ENCODE measurements at regions not wholly inside any gene's neighbourhood (a gene's known extent, or its start where the extent isn't known, plus 50 kb on each side); places are given as distances from the start of the nearest gene placed in this dataset.
"Not testable (repeated sequence)": the region's sequence is repeated elsewhere in the genome, so short reads cannot be mapped to it uniquely, and the experiment has no call there.

GRCh38 chr9:18036422-18037187, 437.3 kb upstream of the ADAMTSL1 start:
- no peak for DNase-seq

GRCh38 chr9:18037981-18038380, 436.0 kb upstream of the ADAMTSL1 start:
- DNase-seq = no peak

- no peak for DNase-seq
These were observed 433.6 kb upstream of the ADAMTSL1 start for GRCh38 chr9:18040327-18040726.

DNA sequence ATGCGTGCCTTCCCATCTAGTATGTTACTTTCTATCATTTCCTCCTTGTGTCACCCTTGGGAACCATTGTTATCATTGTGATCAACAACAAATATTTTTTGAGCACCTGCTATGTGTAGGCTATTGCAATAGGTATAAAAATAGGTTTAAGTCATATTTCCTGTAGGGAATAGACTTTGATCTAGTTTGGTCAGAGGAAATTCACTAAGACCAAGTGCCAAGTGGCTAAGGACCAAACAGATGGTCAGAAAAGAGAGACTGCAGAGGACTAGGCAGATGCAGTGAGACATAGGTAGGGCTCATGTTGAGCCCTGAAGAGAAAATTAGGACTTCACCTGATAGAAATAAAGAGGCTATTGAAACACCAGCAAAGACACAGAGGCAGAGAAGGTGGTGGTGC, 430.0 kb upstream of the ADAMTSL1 start:
- no peak for DNase-seq

- no peak for DNase-seq
These were observed 428.6 kb upstream of the ADAMTSL1 start for GRCh38 chr9:18045326-18045725.

- DNase-seq = no peak
These were observed 427.9 kb upstream of the ADAMTSL1 start for GRCh38 chr9:18046068-18046467.

- DNase-seq = no peak
These were observed 422.3 kb upstream of the ADAMTSL1 start for GRCh38 chr9:18051638-18052037.

GRCh38 chr9:18052060-18052459, 421.9 kb upstream of the ADAMTSL1 start:
- DNase-seq = no peak

DNA sequence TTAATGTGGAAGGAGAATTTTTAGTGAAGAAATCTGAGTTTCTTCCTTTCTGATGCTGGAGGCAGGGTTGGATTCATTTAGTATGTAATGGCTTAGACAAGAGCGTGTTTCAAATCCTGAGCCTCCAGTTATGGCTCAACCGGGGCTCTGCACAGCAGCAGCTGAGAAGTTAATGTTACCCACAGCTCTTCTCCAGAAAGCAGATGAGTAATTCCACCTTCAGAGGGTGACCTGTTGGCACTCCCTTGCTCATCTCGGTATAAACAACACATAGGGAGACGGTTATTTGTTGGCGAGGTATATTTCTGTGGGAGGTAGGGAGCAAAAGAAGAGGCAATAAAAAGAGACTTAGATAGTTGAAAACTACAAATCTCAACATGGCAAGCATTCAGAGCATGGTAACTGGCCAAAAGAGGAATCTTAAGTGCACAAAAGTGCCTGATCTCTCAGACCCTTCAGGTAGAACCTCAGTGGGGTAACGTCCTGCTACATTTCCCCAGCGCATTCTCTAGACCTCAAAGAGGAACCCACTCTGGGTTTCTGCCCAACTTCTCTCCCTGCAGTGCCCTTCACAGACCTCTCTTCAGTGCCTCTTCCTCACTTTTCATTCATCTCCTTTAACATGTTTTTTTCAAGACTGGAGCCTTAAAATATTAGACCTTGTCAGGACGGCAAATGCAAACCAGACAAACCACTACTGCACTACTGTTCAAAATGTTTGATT, 417.5 kb upstream of the ADAMTSL1 start:
- no peak for DNase-seq

DNA sequence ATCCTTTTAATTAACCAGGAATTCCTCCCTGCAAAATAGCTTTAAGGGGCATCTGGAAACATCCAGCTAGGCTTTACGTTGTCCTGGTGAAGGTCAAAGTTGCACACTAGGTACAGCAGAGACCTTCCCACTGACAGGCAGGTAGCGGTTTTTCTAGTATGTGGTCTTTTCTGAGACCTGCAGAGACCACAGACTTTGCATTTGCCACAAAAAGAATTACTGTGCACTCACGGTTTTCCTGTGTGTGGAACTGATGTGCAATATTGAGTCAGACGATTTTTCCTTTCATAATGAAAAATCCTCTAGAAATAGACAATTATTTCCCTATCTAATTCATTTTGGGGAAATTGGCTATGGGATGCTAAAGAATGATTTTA, 417.0 kb upstream of the ADAMTSL1 start:
- DNase-seq = no peak

- DNase-seq = no peak
These were observed 415.1 kb upstream of the ADAMTSL1 start for GRCh38 chr9:18058564-18059442.

DNA sequence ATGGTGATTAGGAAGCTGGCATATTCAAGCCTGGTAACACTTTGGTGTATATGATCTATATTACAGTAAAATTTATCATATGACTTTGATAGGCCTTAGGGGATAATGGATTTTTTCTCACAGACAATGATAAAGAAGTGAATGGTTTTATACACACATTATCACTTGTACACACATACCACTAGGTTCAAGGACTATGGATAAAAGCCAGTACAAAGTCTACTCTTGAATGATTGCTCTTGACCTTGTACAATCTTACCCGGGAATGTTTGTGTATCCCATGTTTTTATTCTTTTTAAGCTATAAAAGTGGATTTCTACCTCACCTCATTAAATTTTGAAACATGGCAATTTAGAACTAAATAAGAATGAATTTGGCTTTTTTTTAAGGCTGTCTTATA, 414.5 kb upstream of the ADAMTSL1 start:
- no peak for DNase-seq

- DNase-seq = no peak
These were observed 413.6 kb upstream of the ADAMTSL1 start for GRCh38 chr9:18060269-18060934.

DNA sequence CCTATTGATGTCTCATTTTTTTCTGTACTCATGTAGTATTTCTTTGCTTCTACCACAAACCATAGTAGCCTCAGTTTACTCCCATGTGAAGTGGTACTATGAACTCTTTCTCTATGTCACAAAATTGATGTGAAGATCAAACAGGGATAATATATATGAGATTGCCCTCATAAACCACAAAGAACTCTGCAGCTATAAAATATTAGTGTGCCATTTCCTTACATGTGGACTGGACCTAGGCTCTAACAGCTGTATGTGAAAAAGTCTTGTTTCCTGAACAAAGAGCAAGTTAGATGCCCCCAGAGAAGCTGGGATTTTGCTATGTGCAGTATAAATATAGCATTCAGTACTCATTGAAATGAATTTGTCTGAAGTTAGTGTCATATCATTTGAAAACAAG, 412.6 kb upstream of the ADAMTSL1 start:
- DNase-seq = no peak

- DNase-seq = no peak
These were observed 412.1 kb upstream of the ADAMTSL1 start for GRCh38 chr9:18061856-18062255.

DNA sequence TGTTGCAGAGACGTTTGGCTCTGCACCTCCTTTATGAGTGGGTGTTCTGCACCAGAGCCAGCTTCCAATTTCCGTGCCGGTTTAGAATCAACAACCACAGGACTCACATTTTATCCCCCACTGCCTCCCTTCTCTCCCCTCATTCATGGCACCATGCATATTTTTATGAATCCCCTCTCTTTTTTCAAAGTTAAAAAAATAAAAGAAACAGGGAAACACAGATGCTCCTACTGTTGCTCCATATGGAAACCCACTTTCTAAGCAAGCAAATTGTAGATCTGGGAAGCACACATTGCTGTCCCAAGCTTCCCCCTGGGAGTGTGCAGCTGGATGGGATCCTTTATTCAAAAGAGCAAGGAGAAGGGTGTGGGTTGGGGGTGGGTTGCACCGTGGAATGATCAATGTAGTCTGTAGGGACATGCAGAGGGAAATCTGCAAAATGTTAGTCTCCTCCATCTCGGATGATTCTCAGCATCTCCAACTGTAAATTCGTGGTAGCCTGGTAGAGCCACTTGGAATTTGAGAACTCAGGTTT, 410.0 kb upstream of the ADAMTSL1 start:
- DNase-seq = no peak

DNA sequence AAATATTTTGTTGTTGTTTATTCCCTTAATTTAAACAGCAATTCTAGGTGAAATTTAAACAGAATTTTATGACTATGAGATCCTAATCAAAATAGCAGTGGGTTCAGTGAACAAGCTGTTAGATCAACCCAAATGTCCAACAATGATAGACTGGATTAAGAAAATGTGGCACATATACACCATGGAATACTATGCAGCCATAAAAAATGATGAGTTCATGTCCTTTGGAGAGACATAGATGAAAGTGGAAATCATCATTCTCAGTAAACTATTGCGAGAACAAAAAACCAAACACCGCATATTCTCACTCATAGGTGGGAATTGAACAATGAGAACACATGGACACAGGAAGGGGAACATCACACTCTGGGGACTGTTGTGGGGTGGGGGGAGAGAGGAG, 407.3 kb upstream of the ADAMTSL1 start:
- not testable (repeated sequence) for DNase-seq

- DNase-seq = no peak
These were observed 406.3 kb upstream of the ADAMTSL1 start for GRCh38 chr9:18067548-18068120.

DNA sequence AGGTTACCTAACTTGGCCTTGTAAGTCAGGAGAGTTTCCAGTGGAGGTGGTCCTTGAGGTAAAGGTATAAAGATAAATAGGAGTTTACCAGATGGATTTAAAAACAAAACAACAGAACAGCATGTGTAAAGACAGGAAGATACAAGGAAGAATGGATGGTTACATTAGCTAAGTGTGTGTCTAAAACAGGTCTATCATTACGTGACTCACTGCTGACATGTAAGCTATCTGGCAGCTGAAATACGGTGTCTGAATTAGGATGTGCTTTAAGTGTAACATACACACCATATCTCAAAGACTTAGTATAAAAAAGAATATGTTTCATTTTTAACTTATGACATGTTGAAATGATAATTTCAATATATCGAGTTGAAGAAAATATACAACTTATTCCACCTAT, 405.1 kb upstream of the ADAMTSL1 start:
- DNase-seq = no peak

DNA sequence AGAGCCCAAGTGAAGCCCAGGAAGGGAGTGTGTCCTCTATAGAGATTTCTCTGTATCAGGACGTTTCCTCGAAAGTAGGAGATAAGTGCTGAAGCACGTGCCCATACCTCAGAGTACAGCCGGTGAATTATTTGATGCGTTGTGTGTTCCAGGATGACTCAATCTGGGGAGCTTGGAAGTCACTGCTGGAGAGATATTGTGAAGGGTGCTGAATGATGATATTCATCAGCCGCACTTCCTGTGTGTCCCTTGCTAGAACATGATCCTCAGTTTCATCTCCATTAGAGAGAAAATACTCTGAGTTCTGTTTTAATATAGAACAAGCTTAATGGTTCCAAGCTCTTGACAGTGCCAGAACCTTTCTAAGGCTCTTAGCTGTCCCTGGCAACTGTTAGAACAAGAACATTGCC, 402.3 kb upstream of the ADAMTSL1 start:
- no peak for DNase-seq

DNA sequence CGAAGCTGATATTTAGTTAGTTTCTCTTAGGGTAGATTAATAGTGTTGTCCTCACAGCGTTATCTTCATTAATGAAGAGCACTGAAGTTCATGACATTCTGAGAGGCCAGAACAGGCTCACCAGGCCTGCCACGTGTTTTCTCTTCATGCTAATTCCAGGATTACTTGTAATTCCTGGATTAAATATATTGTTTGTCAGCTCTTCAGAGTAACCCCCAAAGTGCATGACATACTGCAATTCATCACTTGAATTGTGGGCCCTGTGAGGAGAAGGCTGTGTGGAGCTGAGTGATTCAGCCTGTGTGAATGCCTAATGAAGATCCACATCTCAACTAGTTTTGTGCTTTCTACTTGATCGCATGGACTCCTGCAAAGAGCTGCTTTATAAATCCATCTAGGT, 401.0 kb upstream of the ADAMTSL1 start:
- no peak for DNase-seq

DNA sequence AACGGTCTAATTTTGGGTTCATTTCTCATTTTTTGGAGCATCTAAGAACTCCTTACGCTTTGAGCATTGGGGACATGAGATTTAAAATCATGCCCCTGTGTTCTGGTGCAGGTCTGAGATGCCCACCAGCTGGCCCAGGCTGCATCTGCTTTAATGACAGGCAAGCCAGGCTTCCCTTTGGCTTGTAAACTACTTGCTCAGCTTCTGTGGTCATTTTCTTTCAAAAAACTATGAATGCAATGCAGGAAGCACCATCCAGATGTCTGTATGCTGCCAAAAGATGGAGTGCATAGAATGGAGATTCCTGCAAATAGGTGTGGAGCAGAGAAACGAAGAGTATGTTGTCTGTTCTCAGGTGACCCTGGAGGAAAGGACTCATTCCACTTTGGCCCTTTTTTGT, 399.9 kb upstream of the ADAMTSL1 start:
- DNase-seq = no peak
